GM21619 (cell line): ENCODE measurements at regions not wholly inside any gene's neighbourhood (a gene's known extent, or its start where the extent isn't known, plus 50 kb on each side); places are given as distances from the start of the nearest gene placed in this dataset.
"Not testable (repeated sequence)": the region's sequence is repeated elsewhere in the genome, so short reads cannot be mapped to it uniquely, and the experiment has no call there.

Source experiments
- ATAC-seq: cut with Tn5 transposase; IDR thresholded peaks from one replicate; pipeline ENCODE4 v1.9.1; 2021; ENCODE audit not compliant: unreplicated experiment

DNA sequence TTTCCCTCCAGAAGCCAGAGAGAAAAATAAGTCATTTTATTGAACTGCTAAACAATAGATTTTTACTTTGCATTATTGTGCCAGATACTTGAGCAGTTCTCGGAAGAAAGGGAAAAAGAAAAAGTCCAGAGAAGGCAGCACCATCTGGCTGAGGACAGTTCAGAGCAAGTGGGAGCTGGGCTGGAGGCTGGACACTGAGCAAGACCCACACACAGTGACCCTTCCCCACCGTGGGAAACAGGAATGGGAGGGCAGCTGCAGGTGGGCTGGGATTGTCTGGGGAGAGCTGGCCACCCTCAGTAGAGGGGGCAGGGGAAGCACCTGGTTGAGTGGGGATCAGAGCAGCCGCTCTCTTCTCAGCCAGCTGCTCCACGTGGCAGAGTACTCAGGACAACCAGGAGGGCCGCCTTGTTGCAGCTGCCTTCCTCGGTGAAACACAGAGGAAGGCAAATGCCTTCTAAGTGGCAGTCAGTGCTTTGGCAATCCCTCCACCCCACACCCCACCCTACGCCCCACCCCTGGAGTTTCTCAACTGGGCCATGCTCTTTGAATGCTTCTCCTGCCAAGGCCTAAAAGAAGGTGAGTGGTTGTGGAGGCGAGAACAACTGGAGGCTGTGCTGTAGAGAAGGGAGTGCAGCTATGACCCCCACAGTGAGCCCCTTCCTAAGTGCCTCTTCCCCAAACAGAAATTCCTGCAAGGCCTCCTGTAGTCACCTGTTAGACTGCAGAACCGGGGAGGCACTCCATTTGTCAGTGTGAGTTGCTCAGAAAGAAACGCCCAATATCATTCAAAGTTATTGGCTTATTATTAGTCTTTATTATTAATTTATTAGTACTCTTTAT, 179.3 kb downstream of the ZIC5 start:
- no peak for ATAC-seq

DNA sequence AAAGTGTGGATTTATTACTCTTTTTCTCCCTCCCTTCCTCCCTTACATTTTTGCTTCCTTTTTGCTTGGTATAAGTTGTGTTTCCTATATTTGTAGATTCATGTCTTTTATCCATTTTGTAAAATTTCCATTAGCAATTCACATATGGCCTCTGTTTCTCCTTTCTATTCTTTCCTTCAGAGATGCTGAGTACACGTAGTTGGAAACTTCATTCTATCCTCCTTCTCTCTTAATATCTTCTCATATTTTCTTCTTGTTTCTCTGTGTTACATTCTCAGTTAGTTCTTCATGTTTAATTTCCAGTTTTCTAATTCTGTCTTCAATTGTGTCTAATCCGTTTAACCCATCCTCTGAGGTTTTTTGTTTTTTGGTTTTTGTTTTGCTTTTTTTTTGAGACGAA, 188.9 kb downstream of the ZIC5 start:
- no peak for ATAC-seq

- ATAC-seq = no peak
Observed at GRCh38 chr13:99778500-99778899, 193.1 kb downstream of the ZIC5 start.

DNA sequence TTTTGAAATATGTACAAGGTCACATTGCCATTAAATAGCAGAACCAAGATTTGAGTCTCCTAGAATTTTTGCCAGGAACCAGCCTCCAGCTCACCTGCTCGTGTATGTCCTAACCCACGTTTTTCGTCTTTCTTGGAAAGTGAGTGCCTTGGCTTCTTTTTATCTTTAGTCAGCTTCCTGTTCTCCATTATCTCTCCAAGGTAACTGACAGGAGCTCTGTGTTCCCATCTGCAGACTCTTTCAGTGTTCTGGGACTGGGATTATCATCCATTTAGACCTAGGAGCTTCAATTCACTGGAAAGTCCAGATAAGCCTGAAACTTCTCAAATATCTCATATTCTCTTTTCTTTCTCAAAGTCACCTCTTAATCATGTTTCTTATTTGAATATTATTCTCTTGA, 193.7 kb downstream of the ZIC5 start:
- ATAC-seq = no peak

GRCh38 chr13:99774644-99775043, 196.9 kb downstream of the ZIC5 start:
- no peak for ATAC-seq

DNA sequence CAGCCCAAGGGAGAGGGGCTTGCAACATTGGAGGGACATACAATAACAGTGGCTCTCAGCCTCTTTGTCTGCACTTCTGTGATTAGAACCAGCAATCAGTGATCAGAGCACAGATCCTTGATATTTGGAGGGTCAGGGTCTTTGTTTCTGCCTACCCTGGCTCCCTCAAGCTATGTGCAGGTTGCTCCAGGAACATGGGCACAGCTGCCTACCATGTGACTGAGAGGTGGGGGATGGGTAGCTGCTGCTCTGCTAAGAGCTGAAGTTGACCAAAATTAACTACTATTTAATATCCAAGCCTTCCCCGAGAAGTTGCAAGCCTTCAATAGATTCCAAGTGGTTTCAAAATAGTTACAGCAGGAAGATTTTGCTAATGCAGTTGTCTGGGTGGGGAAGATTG, 202.6 kb downstream of the ZIC5 start:
- ATAC-seq = no peak

- no peak for ATAC-seq
Observed at GRCh38 chr13:99766641-99767045, 204.9 kb downstream of the ZIC5 start.

DNA sequence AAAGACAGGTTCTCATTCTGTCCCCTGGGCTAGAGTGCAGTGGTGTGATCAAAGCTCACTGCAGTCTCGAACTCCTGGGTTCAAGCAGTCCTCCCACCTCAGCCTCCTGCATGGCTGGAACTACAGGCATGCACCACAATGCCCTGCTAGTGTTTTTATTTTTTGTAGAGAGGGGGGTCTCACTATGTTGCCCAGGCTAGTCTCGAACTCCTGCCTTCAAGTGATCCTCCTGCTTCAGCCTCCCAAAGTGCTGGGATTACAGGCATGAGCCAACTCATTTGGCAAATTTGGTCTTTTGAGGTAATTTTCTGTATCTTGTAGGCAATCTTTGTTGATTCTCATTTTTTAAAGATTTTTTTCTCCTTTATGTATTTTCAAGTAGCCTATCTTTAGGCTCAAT, 205.7 kb downstream of the ZIC5 start:
- ATAC-seq = no peak

DNA sequence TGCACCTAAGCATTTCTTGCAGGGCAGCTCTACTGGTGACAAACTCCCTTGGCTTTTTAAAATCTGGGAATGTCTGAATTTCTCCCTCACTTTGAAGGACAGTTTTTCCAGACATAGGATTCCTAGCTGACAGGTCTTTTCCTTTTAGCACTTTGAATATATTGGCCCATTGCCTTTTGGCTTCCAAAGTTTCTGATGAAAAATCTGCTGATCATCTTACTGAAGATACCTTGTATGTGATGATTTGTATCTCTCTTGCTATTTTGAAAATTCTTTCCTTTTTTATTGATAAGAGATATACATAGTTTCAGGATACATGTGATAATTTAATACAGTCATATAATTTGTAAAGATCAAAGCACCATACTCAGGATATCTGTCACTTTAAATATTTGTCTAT, 211.1 kb downstream of the ZIC5 start:
- no peak for ATAC-seq

GRCh38 chr13:99759163-99759552, 212.4 kb downstream of the ZIC5 start:
- no peak for ATAC-seq

DNA sequence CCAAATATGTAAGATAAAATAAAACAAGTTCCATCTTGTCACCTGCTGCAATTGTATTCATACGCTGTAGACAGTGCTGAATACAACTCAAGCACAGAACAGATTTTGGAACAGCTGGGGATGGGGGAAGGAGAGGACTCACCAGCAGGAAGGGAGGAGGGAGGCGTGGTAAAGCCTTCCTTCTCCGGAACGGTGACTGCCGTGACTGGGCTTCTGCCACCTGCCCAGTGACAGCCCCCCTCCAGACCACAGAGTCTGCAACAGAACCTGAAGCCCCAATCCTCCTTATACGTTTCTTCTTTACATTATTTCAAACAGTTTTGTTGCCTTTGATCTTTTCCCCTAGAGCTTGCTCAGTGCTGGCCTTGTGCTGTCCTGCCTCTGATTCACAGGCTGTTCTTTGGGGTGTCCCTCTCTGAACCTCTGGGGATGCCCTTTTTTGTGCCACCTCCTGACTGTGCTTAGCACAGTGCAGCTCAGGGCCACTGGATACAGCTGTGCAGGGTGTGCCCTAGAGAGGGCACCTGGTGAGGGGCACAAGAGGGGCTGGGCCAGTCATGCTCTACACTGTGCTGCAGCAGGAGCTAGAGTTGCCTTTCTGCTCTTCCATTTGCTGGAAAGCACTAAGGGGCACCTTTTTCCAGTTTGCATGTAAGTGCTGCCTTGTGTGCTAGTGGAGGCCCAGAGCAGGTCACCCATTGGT, 213.0 kb downstream of the ZIC5 start:
- no peak for ATAC-seq

DNA sequence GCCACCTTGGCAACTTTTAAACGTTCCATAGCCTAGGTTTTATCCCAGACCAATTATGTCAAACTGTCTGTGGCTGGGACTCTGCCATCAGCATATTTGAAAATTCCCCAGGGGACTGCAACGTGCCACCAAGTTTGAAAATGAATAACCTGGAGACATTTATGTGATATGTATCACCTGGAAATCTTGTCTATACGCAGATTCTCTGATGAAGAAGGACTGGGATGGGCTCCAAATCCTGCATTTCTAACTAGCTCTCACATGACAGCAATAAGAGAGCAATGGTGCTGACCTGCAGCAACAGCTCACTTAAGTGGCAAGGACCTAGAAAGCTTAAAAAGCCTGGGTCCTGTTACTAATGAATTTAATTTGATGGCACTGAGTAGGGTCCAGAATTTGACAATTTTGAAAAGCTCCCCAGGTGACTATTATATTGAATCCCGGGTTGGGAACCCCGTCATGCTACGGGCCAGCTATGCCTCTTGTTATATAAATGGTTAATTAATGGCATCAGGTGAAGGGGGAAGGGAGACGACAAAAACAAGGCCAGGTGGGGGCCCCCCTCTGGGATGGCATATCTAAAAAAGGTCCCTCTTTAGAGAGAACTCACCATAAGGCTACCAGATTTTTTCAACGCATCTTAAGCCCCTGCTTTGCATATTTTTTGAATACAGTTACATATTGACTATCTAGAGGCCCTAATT, 213.7 kb downstream of the ZIC5 start:
- no peak for ATAC-seq

GRCh38 chr13:99756281-99756680, 215.3 kb downstream of the ZIC5 start:
- no peak for ATAC-seq

DNA sequence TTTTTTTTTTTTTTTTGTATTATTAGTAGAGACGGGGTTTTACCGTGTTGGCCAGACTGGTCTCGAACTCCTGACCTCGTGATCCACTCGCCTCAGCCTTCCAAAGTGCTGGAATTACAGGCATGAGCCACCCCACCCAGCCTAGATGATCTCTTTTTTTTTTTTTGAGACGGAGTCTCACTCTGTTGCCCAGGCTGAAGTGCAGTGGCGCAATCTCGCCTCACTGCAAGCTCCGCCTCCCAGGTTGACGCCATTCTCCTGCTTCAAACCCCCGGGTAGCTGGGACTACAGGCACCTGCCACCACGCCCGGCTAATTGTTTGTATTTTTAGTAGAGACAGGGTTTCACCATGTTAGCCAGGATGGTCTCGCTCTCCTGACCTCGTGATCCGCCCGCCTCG, 216.8 kb downstream of the ZIC5 start:
- not testable (repeated sequence) for ATAC-seq

DNA sequence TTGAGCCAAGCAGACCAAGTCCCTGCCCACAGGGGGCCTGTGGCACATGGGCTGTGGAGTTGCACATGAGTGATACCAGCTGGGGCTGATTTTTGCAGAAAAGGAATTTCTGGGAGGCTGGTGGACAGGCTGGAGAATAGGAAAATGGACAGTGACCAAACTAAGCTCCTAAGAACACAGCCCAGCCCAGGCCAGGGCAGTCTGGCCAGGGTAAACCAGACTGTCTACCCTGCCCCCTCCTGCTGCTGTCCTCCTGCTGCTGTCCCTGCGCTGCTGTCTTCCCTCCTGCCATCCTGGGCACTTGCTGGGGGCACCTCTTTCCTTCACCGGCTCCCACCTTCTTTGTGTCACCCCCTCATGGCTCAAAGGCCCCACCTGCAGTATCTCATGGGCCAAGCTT, 219.2 kb downstream of the ZIC5 start:
- ATAC-seq = no peak

GRCh38 chr13:99751517-99752199, 219.9 kb downstream of the ZIC5 start:
- ATAC-seq = no peak

DNA sequence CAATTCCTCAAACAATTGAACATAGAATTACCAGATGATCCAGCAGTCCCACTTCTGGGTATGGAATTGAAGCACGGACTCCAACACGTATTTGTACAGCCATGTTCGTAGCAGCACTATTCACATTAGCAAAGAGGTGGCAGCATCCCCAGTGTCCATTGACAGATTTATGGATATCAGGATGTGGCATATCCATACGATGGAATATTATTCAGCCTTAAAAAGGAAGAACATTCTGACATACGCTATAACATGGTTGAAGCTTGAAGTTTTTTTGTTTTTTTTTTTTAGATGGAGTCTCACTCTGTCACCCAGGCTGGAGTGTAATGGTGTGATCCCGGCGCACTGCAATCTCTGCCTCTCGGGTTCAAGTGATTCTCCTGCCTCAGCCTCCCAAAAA, 220.6 kb downstream of the ZIC5 start:
- ATAC-seq = no peak

GRCh38 chr13:99749271-99750019, 222.1 kb downstream of the ZIC5 start:
- ATAC-seq = no peak

DNA sequence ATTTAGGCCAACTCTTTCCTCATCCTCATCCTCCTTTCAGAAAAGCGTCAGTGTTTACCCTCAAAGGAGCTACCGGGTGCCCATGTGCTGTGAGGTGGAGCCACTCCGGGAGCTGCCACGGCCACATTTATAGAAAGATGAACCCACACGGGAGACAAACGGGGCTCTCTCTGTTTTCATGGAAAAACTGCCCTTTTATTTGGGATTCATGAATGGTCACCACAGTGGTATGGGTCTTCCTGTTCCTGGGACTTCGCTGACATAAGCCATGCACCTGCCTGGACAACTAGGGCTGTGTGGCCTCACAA, 224.2 kb downstream of the ZIC5 start:
- no peak for ATAC-seq

GRCh38 chr13:99746637-99747402, 224.7 kb downstream of the ZIC5 start:
- no peak for ATAC-seq
